K562 (cell line): ENCODE measurements at regions not wholly inside any gene's neighbourhood (a gene's known extent, or its start where the extent isn't known, plus 50 kb on each side); places are given as distances from the start of the nearest gene placed in this dataset.

Source experiments
- ATAC-seq: fragments of 200-7000 bp; cut with Tn5 transposase; 3 replicates; pipeline ENCODE4 v1.9.1; 2020; ENCODE audit warnings: moderate library complexity
- BruUV-seq: library from RNA; stranded (reverse); fragments of 400-500 nt; replicated peaks from 2 replicates; lab custom pipeline; 2021; lab: Mats Ljungman, UMichigan
- CTCF ChIA-PET: fragments of 300-600 bp; formaldehyde crosslinking; extraction: SDS; loops from one replicate; lab custom pipeline; 2021; ENCODE audit warnings: low intra/inter-chr PET ratio; lab: Yijun Ruan, JAX
- POLR2A ChIA-PET: fragments of 300-600, 350-650 bp; sonication (Branson Sonifier 250); formaldehyde crosslinking; extraction: SDS; loops from one replicate; lab custom pipeline; 2021; ENCODE audit warnings: antibody characterized with exemption, inconsistent platforms; lab: Yijun Ruan, JAX
- DNase-seq, 4 experiments: peaks; one replicate each; pipeline versions ENCODE4 v3.0.0 to v3.0.0-alpha.2; 2011 to 2018; ENCODE audit warnings: low spot score in 3 of 4, mixed read lengths in 3 of 4; ENCODE audit errors: extremely low read depth in 1 of 4
- FAIRE-seq: peaks from 2 replicates; lab custom pipeline; 2011; peaks lifted over from hg19 to GRCh38; lab: Jason Lieb, UNC
- H2AFZ ChIP-seq: 2 replicates; pipeline ENCODE4 v1.6.0; 2011; ENCODE audit warnings: low read depth, low read length, control low read depth, inconsistent platforms
- H3K27ac ChIP-seq: fragments of 200-600 bp; 3 replicates; pipeline ENCODE4 v1.8.0; 2011; ENCODE audit warnings: low read depth, mild to moderate bottlenecking, control low read depth, inconsistent platforms, low read length, moderate library complexity, mixed read lengths; ENCODE audit errors: extremely low read depth
- H3K27me3 ChIP-seq, 2 experiments: fragments of 300-600 bp in 1 of 2; 2 replicates in 1 of 2; 3 replicates in 1 of 2; pipeline versions ENCODE4 v1.6.0 to v1.8.0; 2011; ENCODE audit warnings: inconsistent platforms in 2 of 2, low read length in 2 of 2, mild to moderate bottlenecking in 1 of 2, mixed read lengths in 1 of 2, moderate library complexity in 1 of 2; ENCODE audit not compliant: control insufficient read depth in 2 of 2, insufficient read depth in 2 of 2
- H3K36me3 ChIP-seq: fragments of 300-600 bp; 3 replicates; pipeline ENCODE4 v1.8.0; 2011; ENCODE audit warnings: mild to moderate bottlenecking, low read length, inconsistent platforms; ENCODE audit not compliant: control insufficient read depth, insufficient read depth
- H3K4me1 ChIP-seq, 2 experiments: fragments of 200-600 bp in 1 of 2; replicated peaks in 1 of 2; 2 replicates in 1 of 2; 3 replicates in 1 of 2; pipeline versions ENCODE4 v1.5.1 to v1.8.0; 2011; ENCODE audit warnings: inconsistent platforms in 2 of 2, low read length in 2 of 2, mild to moderate bottlenecking in 1 of 2, mixed read lengths in 1 of 2, moderate library complexity in 1 of 2; ENCODE audit not compliant: control insufficient read depth in 2 of 2, insufficient read depth in 2 of 2
- H3K4me2 ChIP-seq: 2 replicates; pipeline ENCODE4 v1.6.1; 2011; ENCODE audit warnings: low read length, control low read depth, inconsistent platforms, mixed read lengths; ENCODE audit not compliant: insufficient read depth
- H3K4me3 ChIP-seq: fragments of 200-600 bp; sonication (generic), shearing (Covaris generic); 2 replicates; pipeline ENCODE4 v1.5.1; 2016; ENCODE audit warnings: control low read depth, inconsistent platforms
- H3K79me2 ChIP-seq: fragments of 200-600 bp; 3 replicates; pipeline ENCODE4 v1.8.0; 2011; ENCODE audit warnings: low read length, inconsistent platforms; ENCODE audit not compliant: control insufficient read depth, insufficient read depth
- H3K9ac ChIP-seq, 2 experiments: 2 replicates each; pipeline versions ENCODE4 v1.6.0 to v1.6.1; 2011; ENCODE audit warnings: low read depth in 2 of 2, low read length in 2 of 2, control low read depth in 1 of 2, inconsistent platforms in 1 of 2, mild to moderate bottlenecking in 1 of 2, mixed read lengths in 1 of 2; ENCODE audit not compliant: insufficient read depth in 1 of 2
- H3K9me1 ChIP-seq: one replicate; pipeline ENCODE4 v1.6.0; 2011; ENCODE audit warnings: inconsistent platforms, mild to moderate bottlenecking, low read length, moderate library complexity; ENCODE audit not compliant: control insufficient read depth, insufficient read depth
- H3K9me3 ChIP-seq: replicated peaks from 2 replicates; pipeline ENCODE4 v1.5.1; 2011; ENCODE audit warnings: low read depth, low read length, inconsistent platforms; ENCODE audit not compliant: control insufficient read depth, insufficient read depth
- H4K20me1 ChIP-seq: replicated peaks from 2 replicates; pipeline ENCODE4 v1.6.1; 2011; ENCODE audit warnings: low read length, inconsistent platforms, mixed read lengths; ENCODE audit not compliant: control insufficient read depth, insufficient read depth
- EGR1 ChIP-seq: fragments of 450-650 bp; conservative IDR thresholded peaks from 2 replicates; pipeline ENCODE4 v1.6.1; 2017; ENCODE audit warnings: mild to moderate bottlenecking
- MAFG ChIP-seq: fragments of 450-650 bp; conservative IDR thresholded peaks from 2 replicates; pipeline ENCODE4 v1.6.1; 2016; ENCODE audit warnings: missing genetic modification characterization, missing compliant biosample characterization
- MAFK ChIP-seq: IDR thresholded peaks from 2 replicates; pipeline ENCODE4 v1.6.1; 2011; ENCODE audit warnings: low read length, improper control_type of control experiment
- NFE2 ChIP-seq: IDR thresholded peaks from 2 replicates; pipeline ENCODE4 v1.6.1; 2014; ENCODE audit warnings: antibody characterized with exemption, low read depth
- RNF2 ChIP-seq: sonication (generic); IDR thresholded peaks from 2 replicates; pipeline ENCODE4 v1.6.1; 2016
- TEAD4 ChIP-seq, 2 experiments: sonication (generic) in 1 of 2; formaldehyde crosslinking in 1 of 2; IDR thresholded peaks; 2 replicates each; pipeline versions ENCODE4 v1.6.1 to v1.8.0; 2012 to 2022; ENCODE audit warnings: borderline replicate concordance in 1 of 2, inconsistent platforms in 1 of 2, low read length in 1 of 2, mild to moderate bottlenecking in 1 of 2, missing genetic modification reagents in 1 of 2
- ZFP36 ChIP-seq: fragments of 150-350 bp; IDR thresholded peaks from 2 replicates; pipeline ENCODE4 v1.6.1; 2018; ENCODE audit warnings: low read length, low read depth; ENCODE audit not compliant: partially characterized antibody
- ZNF431 ChIP-seq: sonication (generic); formaldehyde crosslinking; IDR thresholded peaks from 2 replicates; pipeline ENCODE4 v1.8.0; 2022; ENCODE audit warnings: mild to moderate bottlenecking, missing genetic modification reagents
- WGBS: fragments of 100-300 bp; shearing (Covaris generic); methylation state at CpG from one replicate; pipeline ENCODE4 v1.1.6; 2016; ENCODE audit warnings: low coverage, mixed read lengths; ENCODE audit not compliant: insufficient coverage; ENCODE audit errors: missing lambda C conversion rate; 5-methylcytosine and 5-hydroxymethylcytosine counted together
- in situ Hi-C: fragments of 300-500 bp; cut with MboI; formaldehyde crosslinking; loops from 4 replicates; pipeline ENCODE4 v1.15.0; 2018; ENCODE audit warnings: inconsistent platforms, mixed read lengths
- intact Hi-C: fragments of 100-400 bp; cut with micrococcal nuclease; formaldehyde crosslinking; loops from 2 replicates; pipeline ENCODE4 v1.14.2; 2022
- TF ChIP-seq, protein P1 (sequence below): IDR thresholded peaks from 2 replicates; pipeline ENCODE4 v1.6.1; 2016; ENCODE audit warnings: missing genetic modification characterization, missing compliant biosample characterization
- TF ChIP-seq, protein P2 (sequence below): fragments of 150-350 bp; conservative IDR thresholded peaks from 2 replicates; pipeline ENCODE4 v1.6.1; 2014; ENCODE audit warnings: low read length
- TF ChIP-seq, protein P3 (sequence below): fragments of 250-450 bp; sonication (Bioruptor Pico); IDR thresholded peaks from 2 replicates; pipeline ENCODE4 v1.9.0; 2021; ENCODE audit warnings: mild to moderate bottlenecking, inconsistent platforms

DNA sequence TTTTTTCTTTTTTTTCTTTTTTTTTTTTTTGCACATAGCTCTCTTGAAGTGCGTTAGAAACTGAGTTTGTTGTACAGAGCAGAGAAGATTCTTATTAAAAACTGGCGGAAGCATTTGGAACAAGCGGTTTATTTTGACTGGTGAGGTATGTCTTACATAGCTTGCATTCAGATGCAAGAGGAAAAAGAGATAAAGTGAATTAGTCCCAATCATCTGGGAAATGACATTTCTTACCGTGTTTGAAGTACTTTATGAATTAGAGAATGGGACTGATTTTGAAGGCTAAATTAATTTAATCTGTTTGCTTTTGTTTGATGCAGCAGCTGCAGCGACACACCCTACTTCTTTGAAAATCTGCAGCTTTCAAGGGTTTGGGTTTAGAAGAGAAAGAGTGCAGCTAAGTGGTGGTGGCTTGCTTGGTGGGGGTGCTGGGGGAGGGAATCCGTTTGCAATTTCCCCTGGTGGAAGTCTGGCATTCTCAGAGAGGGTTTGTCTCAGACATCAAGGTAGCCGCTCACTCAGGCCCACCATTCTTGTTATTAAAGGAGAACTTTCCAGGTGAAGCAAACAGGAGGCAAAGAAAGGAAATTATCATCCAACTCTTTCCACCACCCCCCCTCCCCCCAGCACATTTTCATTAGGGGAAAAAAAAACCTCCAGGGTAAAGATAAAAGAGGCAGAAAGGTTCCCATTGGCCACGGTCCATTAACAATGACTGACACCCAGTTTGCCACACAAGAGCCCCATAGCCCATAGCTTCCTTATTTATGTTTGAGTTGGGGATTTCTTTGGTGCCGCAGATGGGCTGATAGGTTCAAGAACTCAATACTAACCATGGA, 231.7 kb downstream of the SKIDA1 start (continued):
- TF ChIP-seq, protein P1, sequence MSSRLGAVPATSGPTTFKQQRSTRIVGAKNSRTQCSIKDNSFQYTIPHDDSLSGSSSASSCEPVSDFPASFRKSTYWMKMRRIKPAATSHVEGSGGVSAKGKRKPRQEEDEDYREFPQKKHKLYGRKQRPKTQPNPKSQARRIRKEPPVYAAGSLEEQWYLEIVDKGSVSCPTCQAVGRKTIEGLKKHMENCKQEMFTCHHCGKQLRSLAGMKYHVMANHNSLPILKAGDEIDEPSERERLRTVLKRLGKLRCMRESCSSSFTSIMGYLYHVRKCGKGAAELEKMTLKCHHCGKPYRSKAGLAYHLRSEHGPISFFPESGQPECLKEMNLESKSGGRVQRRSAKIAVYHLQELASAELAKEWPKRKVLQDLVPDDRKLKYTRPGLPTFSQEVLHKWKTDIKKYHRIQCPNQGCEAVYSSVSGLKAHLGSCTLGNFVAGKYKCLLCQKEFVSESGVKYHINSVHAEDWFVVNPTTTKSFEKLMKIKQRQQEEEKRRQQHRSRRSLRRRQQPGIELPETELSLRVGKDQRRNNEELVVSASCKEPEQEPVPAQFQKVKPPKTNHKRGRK (tag) = no peak
- TF ChIP-seq ZNF431 (CRISPR knock-in tag) = no peak

DNA sequence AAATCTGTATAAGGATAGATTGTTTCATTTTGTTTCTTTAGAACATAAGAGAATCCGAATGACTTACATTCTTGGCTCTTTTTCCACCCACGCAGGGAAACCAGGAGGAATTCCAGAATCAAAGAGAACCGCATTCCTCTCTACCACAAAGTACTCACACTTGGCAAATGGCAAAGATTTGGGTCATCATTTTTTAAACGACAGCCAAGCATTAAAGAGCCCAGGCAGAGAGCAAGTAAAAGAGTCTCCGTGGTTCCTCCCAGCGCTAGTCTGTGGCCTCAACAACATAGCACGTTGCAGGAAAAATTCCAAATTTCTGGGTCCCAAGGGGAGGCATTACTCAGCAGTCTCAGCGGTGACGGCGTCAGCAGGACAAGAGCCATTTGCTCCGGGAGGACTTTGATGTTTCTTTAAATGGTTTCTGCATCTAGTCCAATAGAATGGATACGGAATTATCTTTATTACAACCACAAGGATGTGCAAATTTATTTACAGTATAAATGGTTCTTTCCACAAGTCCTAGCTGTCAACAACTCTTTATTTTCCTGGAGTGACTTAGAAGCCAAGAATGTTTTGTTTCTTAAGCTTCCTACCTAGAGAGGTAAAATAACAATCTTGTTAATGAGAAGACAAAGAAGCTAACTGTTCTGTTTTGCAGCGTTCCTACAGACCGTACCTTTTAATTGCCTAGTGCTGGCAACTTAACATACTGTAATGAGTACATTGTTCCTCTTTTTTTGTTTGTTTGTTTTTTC, 232.5 kb downstream of the SKIDA1 start:
- Histone ChIP-seq H3K27me3 (peaks cover 4 to 17% of the 10 kb centered on the region in 2 experiments; a peak in 3 of 5 replicates), H3K9me1 (no peaks in the 10 kb centered on the region), H3K4me1 (0 out of 5 replicates have a peak, but pooled peaks cover 0 to 5% of the 10 kb centered on the region in 2 experiments), H3K4me3 (no peak overlapping the region), H3K27ac (no peak overlapping the region), H3K9me3 (no peaks in the 10 kb centered on the region), H3K79me2 (no peaks in the 10 kb centered on the region), H3K36me3 (no peaks in the 10 kb centered on the region), H4K20me1 (no peaks in the 10 kb centered on the region), H2AFZ (peak overlapping the region; percentile 60), H3K4me2 (no peak overlapping the region), H3K9ac (no peak overlapping the region)
- CTCF ChIA-PET = no interaction called here
- peak in 1 of 4 experiments; percentile 51 for DNase-seq
- peak; percentile 31; the same call in 1 of the 3 replicates for ATAC-seq
- no TSS peak for BruUV-seq
- POLR2A ChIA-PET = no interaction called here
- intact Hi-C loops = no loop called here
- WGBS = 1% methylated on average over 14 of the region's 14 CpGs
- peak; percentile 15 for FAIRE-seq
- in situ Hi-C loops = no loop called here
- TF ChIP-seq ZFP36 (peak; percentile 3), TEAD4 (IDR thresholded peaks at IDR 0.05; ENCODE audit: low read length) (peak; percentile 26; the same call in 1 of the 2 replicates), TEAD4 (CRISPR knock-in tag; IDR thresholded peaks at IDR 0.05; ENCODE audit: borderline replicate concordance) (no peak), NFE2 (peak; percentile 68), EGR1 (peak; percentile 51), MAFK (0 out of 2 replicates have a peak, but pooled peaks have one; percentile 6), RNF2 (0 out of 2 replicates have a peak, but pooled peaks have one; percentile 5), MAFG (tag) (peak; percentile 50)
- TF ChIP-seq, protein P2, sequence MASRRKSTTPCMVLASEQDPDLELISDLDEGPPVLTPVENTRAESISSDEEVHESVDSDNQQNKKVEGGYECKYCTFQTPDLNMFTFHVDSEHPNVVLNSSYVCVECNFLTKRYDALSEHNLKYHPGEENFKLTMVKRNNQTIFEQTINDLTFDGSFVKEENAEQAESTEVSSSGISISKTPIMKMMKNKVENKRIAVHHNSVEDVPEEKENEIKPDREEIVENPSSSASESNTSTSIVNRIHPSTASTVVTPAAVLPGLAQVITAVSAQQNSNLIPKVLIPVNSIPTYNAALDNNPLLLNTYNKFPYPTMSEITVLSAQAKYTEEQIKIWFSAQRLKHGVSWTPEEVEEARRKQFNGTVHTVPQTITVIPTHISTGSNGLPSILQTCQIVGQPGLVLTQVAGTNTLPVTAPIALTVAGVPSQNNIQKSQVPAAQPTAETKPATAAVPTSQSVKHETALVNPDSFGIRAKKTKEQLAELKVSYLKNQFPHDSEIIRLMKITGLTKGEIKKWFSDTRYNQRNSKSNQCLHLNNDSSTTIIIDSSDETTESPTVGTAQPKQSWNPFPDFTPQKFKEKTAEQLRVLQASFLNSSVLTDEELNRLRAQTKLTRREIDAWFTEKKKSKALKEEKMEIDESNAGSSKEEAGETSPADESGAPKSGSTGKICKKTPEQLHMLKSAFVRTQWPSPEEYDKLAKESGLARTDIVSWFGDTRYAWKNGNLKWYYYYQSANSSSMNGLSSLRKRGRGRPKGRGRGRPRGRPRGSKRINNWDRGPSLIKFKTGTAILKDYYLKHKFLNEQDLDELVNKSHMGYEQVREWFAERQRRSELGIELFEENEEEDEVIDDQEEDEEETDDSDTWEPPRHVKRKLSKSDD = no peak
- TF ChIP-seq, protein P3, sequence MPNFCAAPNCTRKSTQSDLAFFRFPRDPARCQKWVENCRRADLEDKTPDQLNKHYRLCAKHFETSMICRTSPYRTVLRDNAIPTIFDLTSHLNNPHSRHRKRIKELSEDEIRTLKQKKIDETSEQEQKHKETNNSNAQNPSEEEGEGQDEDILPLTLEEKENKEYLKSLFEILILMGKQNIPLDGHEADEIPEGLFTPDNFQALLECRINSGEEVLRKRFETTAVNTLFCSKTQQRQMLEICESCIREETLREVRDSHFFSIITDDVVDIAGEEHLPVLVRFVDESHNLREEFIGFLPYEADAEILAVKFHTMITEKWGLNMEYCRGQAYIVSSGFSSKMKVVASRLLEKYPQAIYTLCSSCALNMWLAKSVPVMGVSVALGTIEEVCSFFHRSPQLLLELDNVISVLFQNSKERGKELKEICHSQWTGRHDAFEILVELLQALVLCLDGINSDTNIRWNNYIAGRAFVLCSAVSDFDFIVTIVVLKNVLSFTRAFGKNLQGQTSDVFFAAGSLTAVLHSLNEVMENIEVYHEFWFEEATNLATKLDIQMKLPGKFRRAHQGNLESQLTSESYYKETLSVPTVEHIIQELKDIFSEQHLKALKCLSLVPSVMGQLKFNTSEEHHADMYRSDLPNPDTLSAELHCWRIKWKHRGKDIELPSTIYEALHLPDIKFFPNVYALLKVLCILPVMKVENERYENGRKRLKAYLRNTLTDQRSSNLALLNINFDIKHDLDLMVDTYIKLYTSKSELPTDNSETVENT = no peak
